Karpas-422 (cell line): ENCODE measurements at regions not wholly inside any gene's neighbourhood (a gene's known extent, or its start where the extent isn't known, plus 50 kb on each side); places are given as distances from the start of the nearest gene placed in this dataset.

Experiments
- DNase-seq: peaks from one replicate; pipeline ENCODE4 v3.0.0-alpha.2; 2015
- H2AFZ ChIP-seq: fragments of 200-600 bp; sonication (generic); 2 replicates; pipeline ENCODE4 v1.6.1; 2014; ENCODE audit warnings: antibody characterized with exemption, low read length, mixed read lengths
- H3K27ac ChIP-seq: fragments of 200-600 bp; sonication (generic); 2 replicates; pipeline ENCODE4 v1.5.1; 2014; ENCODE audit warnings: mild to moderate bottlenecking, low read length, moderate library complexity
- H3K27me3 ChIP-seq: fragments of 200-600 bp; sonication (generic); 2 replicates; pipeline ENCODE4 v1.6.1; 2014; ENCODE audit warnings: low read length, mixed read lengths
- H3K36me3 ChIP-seq: fragments of 200-600 bp; sonication (generic); 2 replicates; pipeline ENCODE4 v1.6.1; 2014; ENCODE audit warnings: low read length, mixed read lengths; ENCODE audit not compliant: insufficient read depth
- H3K4me1 ChIP-seq: fragments of 200-600 bp; sonication (generic); 2 replicates; pipeline ENCODE4 v1.6.1; 2014; ENCODE audit warnings: mild to moderate bottlenecking, low read length, mixed read lengths
- H3K4me2 ChIP-seq: fragments of 200-600 bp; sonication (generic); 2 replicates; pipeline ENCODE4 v1.6.1; 2014; ENCODE audit warnings: low read length, low read depth, mild to moderate bottlenecking; ENCODE audit not compliant: poor library complexity, severe bottlenecking
- H3K4me3 ChIP-seq: fragments of 200-600 bp; sonication (generic); 2 replicates; pipeline ENCODE4 v1.5.1; 2014; ENCODE audit warnings: mild to moderate bottlenecking, antibody characterized with exemption, low read length, mixed read lengths
- H3K79me2 ChIP-seq: fragments of 200-600 bp; sonication (generic); 2 replicates; pipeline ENCODE4 v1.6.1; 2014; ENCODE audit warnings: mild to moderate bottlenecking, low read length, mixed read lengths
- H3K9ac ChIP-seq: fragments of 200-600 bp; sonication (generic); 2 replicates; pipeline ENCODE4 v1.6.0; 2014; ENCODE audit warnings: low read length
- H3K9me2 ChIP-seq: fragments of 200-600 bp; sonication (generic), shearing (Covaris generic); replicated peaks from 2 replicates; pipeline ENCODE4 v1.6.0; 2014; ENCODE audit warnings: mild to moderate bottlenecking, low read length, moderate library complexity; ENCODE audit not compliant: insufficient read depth
- H3K9me3 ChIP-seq: fragments of 300-700, 200-600 bp; sonication (generic); 2 replicates; pipeline ENCODE4 v1.6.1; 2014; ENCODE audit warnings: low read length, mixed read lengths
- H4K20me1 ChIP-seq: fragments of 200-600 bp; sonication (generic); 2 replicates; pipeline ENCODE4 v1.6.1; 2014; ENCODE audit warnings: mild to moderate bottlenecking, antibody characterized with exemption, low read length, low read depth; ENCODE audit not compliant: insufficient read depth

GRCh38 chr10:78719276-78719675, 349.5 kb upstream of the ZMIZ1 start:
- Histone ChIP-seq H2AFZ (no peak overlapping the region), H3K36me3 (no peaks in the 10 kb centered on the region), H3K9me3 (no peaks in the 10 kb centered on the region), H4K20me1 (no peaks in the 10 kb centered on the region), H3K79me2 (no peaks in the 10 kb centered on the region), H3K9ac (no peak overlapping the region), H3K27ac (no peak overlapping the region), H3K4me2 (no peak overlapping the region), H3K4me3 (no peak overlapping the region), H3K4me1 (no peaks in the 10 kb centered on the region), H3K9me2 (no peaks in the 10 kb centered on the region), H3K27me3 (no peaks in the 10 kb centered on the region)
- no peak for DNase-seq

DNA sequence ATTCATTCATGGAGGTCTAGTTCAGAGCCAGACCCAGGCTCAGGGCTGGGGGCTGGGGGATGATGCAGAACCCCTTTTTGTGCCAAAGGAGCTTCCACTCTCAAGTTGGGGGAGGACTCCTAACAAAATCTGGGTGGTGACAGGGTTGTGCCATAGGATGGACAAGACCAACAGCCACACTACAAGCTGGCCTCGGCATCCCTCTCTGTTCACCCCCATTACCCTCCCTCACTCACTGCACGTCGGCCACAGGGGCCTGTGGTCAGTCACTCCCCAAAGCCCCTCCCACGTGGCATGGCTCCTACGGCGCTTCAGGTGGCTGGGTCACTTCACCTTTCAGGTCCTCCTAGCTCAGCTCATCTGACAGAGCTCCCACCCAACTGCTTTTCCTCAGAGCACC, 348.7 kb upstream of the ZMIZ1 start:
- H3K9me2 ChIP-seq, result no peaks in the 10 kb centered on the region
- H2AFZ ChIP-seq, result no peak overlapping the region
- no peaks in the 10 kb centered on the region for H3K27me3 ChIP-seq
- no peaks in the 10 kb centered on the region for H3K79me2 ChIP-seq
- H3K36me3 ChIP-seq, result no peaks in the 10 kb centered on the region
- H3K9me3 ChIP-seq, result no peaks in the 10 kb centered on the region
- no peak overlapping the region for H3K4me3 ChIP-seq
- H3K27ac ChIP-seq, result no peak overlapping the region
- H3K9ac ChIP-seq, result no peak overlapping the region
- H4K20me1 ChIP-seq, result no peaks in the 10 kb centered on the region
- no peak overlapping the region for H3K4me2 ChIP-seq
- no peak for DNase-seq
- H3K4me1 ChIP-seq, result no peaks in the 10 kb centered on the region

GRCh38 chr10:78721231-78721630, 347.5 kb upstream of the ZMIZ1 start:
- no peak overlapping the region for H3K4me2 ChIP-seq
- no peaks in the 10 kb centered on the region for H3K36me3 ChIP-seq
- H3K9me2 ChIP-seq, result no peaks in the 10 kb centered on the region
- H3K79me2 ChIP-seq, result no peaks in the 10 kb centered on the region
- no peaks in the 10 kb centered on the region for H3K4me1 ChIP-seq
- H3K27ac ChIP-seq, result no peak overlapping the region
- no peaks in the 10 kb centered on the region for H3K9me3 ChIP-seq
- no peaks in the 10 kb centered on the region for H4K20me1 ChIP-seq
- DNase-seq, result no peak
- H3K4me3 ChIP-seq, result no peak overlapping the region
- H3K27me3 ChIP-seq, result no peaks in the 10 kb centered on the region
- no peak overlapping the region for H2AFZ ChIP-seq
- H3K9ac ChIP-seq, result no peak overlapping the region

DNA sequence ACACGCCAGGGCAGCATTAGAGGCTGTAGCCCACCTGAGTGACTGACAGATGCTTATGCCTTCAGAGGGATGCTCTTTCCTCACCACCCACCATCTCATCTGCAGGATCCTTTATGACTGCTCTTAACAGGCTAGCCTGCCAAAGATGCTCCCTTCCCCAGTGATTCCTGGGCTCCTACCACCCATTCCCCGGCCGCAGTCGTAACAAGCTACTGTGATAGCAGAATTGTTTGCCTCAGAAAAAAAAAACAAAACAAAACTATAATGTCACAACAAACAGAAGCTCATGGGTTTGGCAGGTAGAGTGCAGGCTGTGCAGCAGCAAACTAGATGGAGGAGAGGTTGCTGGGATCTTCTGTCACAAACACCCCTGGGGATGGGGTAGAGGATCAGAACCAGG, 343.9 kb upstream of the ZMIZ1 start:
- Histone ChIP-seq H3K4me1 (no peaks in the 10 kb centered on the region), H3K4me2 (no peak overlapping the region), H3K9me2 (no peaks in the 10 kb centered on the region), H3K4me3 (no peak overlapping the region), H3K27ac (no peak overlapping the region), H3K27me3 (no peaks in the 10 kb centered on the region), H3K79me2 (no peaks in the 10 kb centered on the region), H2AFZ (no peak overlapping the region), H3K9ac (no peak overlapping the region), H4K20me1 (no peaks in the 10 kb centered on the region), H3K9me3 (no peaks in the 10 kb centered on the region), H3K36me3 (no peaks in the 10 kb centered on the region)
- no peak for DNase-seq

GRCh38 chr10:78726171-78726570, 342.6 kb upstream of the ZMIZ1 start:
- H3K4me1 ChIP-seq, result no peaks in the 10 kb centered on the region
- no peaks in the 10 kb centered on the region for H3K79me2 ChIP-seq
- no peak overlapping the region for H3K4me3 ChIP-seq

GRCh38 chr10:78727251-78727650, 341.5 kb upstream of the ZMIZ1 start:
- Histone ChIP-seq H3K79me2 (no peaks in the 10 kb centered on the region), H3K27ac (no peak overlapping the region), H3K4me2 (no peak overlapping the region), H4K20me1 (no peaks in the 10 kb centered on the region), H3K36me3 (no peaks in the 10 kb centered on the region), H3K27me3 (no peaks in the 10 kb centered on the region), H3K9ac (no peak overlapping the region), H3K9me2 (no peaks in the 10 kb centered on the region), H3K4me3 (no peak overlapping the region), H3K4me1 (no peaks in the 10 kb centered on the region), H2AFZ (no peak overlapping the region), H3K9me3 (no peaks in the 10 kb centered on the region)
- DNase-seq, result no peak

More at GRCh38 chr10:78726171-78726570, 342.6 kb upstream of the ZMIZ1 start:
- Histone ChIP-seq H3K9me2 (no peaks in the 10 kb centered on the region), H4K20me1 (no peaks in the 10 kb centered on the region), H3K4me2 (no peak overlapping the region), H2AFZ (no peak overlapping the region), H3K36me3 (no peaks in the 10 kb centered on the region), H3K27ac (no peak overlapping the region), H3K27me3 (no peaks in the 10 kb centered on the region), H3K9ac (no peak overlapping the region), H3K9me3 (no peaks in the 10 kb centered on the region)
- DNase-seq, result no peak

- H3K79me2 ChIP-seq, result no peaks in the 10 kb centered on the region
- no peaks in the 10 kb centered on the region for H3K9me3 ChIP-seq
- no peaks in the 10 kb centered on the region for H3K27me3 ChIP-seq
- no peaks in the 10 kb centered on the region for H3K36me3 ChIP-seq
- no peak overlapping the region for H3K9ac ChIP-seq
- no peaks in the 10 kb centered on the region for H4K20me1 ChIP-seq
- no peak overlapping the region for H3K27ac ChIP-seq
- no peaks in the 10 kb centered on the region for H3K9me2 ChIP-seq
- H2AFZ ChIP-seq, result no peak overlapping the region
- no peak overlapping the region for H3K4me2 ChIP-seq
- DNase-seq, result no peak
- no peaks in the 10 kb centered on the region for H3K4me1 ChIP-seq
- no peak overlapping the region for H3K4me3 ChIP-seq
Observed at GRCh38 chr10:78727728-78728127, 341.0 kb upstream of the ZMIZ1 start.

DNA sequence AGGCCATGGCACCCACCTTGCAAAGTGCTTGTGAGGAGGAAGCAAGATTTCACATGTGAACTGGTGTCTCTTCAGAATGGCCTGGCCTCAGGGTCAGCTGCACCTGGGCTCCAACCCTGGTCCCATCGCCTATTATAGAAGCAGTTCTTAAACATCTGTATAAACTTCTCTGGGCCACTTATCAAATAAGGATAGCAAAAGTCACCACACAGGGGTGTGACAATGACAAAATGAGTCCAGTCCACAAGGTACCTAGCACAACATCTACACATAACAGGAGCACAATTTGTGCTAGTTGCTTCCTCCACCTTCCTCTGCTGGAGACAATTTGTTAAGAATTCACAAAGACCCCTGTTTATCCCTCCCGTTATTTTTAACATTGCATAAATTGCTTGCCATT, 340.6 kb upstream of the ZMIZ1 start:
- no peaks in the 10 kb centered on the region for H4K20me1 ChIP-seq
- DNase-seq, result no peak
- H3K9me3 ChIP-seq, result no peaks in the 10 kb centered on the region
- H3K4me2 ChIP-seq, result no peak overlapping the region
- no peaks in the 10 kb centered on the region for H3K27me3 ChIP-seq
- no peak overlapping the region for H3K27ac ChIP-seq
- no peak overlapping the region for H2AFZ ChIP-seq
- no peaks in the 10 kb centered on the region for H3K4me1 ChIP-seq
- no peak overlapping the region for H3K9ac ChIP-seq
- no peaks in the 10 kb centered on the region for H3K9me2 ChIP-seq
- no peaks in the 10 kb centered on the region for H3K36me3 ChIP-seq
- no peak overlapping the region for H3K4me3 ChIP-seq
- H3K79me2 ChIP-seq, result no peaks in the 10 kb centered on the region

DNA sequence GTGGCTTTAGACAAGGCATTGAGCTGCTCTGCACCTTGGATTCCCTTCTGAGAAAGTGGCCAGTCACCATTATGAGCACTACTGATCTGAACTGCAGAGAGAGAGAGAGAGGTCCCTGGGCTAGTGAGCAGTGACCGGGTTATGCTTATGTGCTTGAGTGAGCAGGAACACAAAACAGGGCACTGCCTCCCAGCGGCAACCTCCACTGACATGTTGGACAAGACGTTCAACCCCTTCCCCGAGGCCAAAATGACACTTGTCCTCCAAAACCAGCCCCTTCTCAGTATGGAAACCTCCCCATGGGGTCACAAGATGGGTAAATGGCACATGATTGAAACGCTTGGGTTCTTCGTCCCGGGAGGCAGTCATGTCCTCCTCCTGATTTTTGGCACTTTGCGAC, 339.4 kb upstream of the ZMIZ1 start:
- Histone ChIP-seq H3K79me2 (no peaks in the 10 kb centered on the region), H3K27ac (no peak overlapping the region), H3K9me3 (no peaks in the 10 kb centered on the region), H3K4me1 (no peaks in the 10 kb centered on the region), H3K36me3 (no peaks in the 10 kb centered on the region), H3K9ac (no peak overlapping the region), H3K4me3 (no peak overlapping the region), H3K27me3 (no peaks in the 10 kb centered on the region), H2AFZ (no peak overlapping the region), H3K4me2 (no peak overlapping the region), H4K20me1 (no peaks in the 10 kb centered on the region), H3K9me2 (no peaks in the 10 kb centered on the region)
- no peak for DNase-seq
